ENCODE measurements at regions not wholly inside any gene's neighbourhood (a gene's known extent, or its start where the extent isn't known, plus 50 kb on each side); places are given as distances from the start of the nearest gene placed in this dataset.
"Not testable (repeated sequence)": the region's sequence is repeated elsewhere in the genome, so short reads cannot be mapped to it uniquely, and the experiment has no call there.

GRCh38 chr2:217004656-217005055 is 144.8 kb upstream of the TNP1 start:
- DNase-seq (ENCODE audit: low read depth, low spot score): no peak

GRCh38 chr2:217001740-217002139 is 141.9 kb upstream of the TNP1 start:
- no peak for DNase-seq (ENCODE audit: low read depth, low spot score)

GRCh38 chr2:217000406-217000805 is 140.5 kb upstream of the TNP1 start:
- no peak for DNase-seq (ENCODE audit: low read depth, low spot score)

GRCh38 chr2:216996279-216996845 is 136.5 kb upstream of the TNP1 start:
- DNase-seq (ENCODE audit: low read depth, low spot score): no peak

GRCh38 chr2:216994353-216994854 is 134.5 kb upstream of the TNP1 start:
- no peak for DNase-seq (ENCODE audit: low read depth, low spot score)

- no peak for DNase-seq (ENCODE audit: low read depth, low spot score)
Observed at GRCh38 chr2:216992056-216992675, 132.3 kb upstream of the TNP1 start.

GRCh38 chr2:216991563-216991962 is 131.7 kb upstream of the TNP1 start:
- DNase-seq (ENCODE audit: low read depth, low spot score): no peak

GRCh38 chr2:216989340-216990129 is 129.7 kb upstream of the TNP1 start:
- DNase-seq (ENCODE audit: low read depth, low spot score): no peak

- no peak for DNase-seq (ENCODE audit: low read depth, low spot score)
Observed at GRCh38 chr2:216987252-216987821, 127.5 kb upstream of the TNP1 start.

GRCh38 chr2:216985658-216986141 is 125.8 kb upstream of the TNP1 start:
- DNase-seq (ENCODE audit: low read depth, low spot score): peak; percentile 17

- DNase-seq (ENCODE audit: low read depth, low spot score): no peak
Observed at GRCh38 chr2:216984937-216985336, 125.1 kb upstream of the TNP1 start.

GRCh38 chr2:216981951-216982350 is 122.1 kb upstream of the TNP1 start:
- not testable (repeated sequence) for DNase-seq (ENCODE audit: low read depth, low spot score)

GRCh38 chr2:216980510-216980909 is 120.6 kb upstream of the TNP1 start:
- DNase-seq (ENCODE audit: low read depth, low spot score): not testable (repeated sequence)

- DNase-seq (ENCODE audit: low read depth, low spot score): no peak
Observed at GRCh38 chr2:216974321-216975302, 114.7 kb upstream of the TNP1 start.

GRCh38 chr2:216971593-216971992 is 111.7 kb upstream of the TNP1 start:
- no peak for DNase-seq (ENCODE audit: low read depth, low spot score)

GRCh38 chr2:216970359-216970915 is 110.6 kb upstream of the TNP1 start:
- no peak for DNase-seq (ENCODE audit: low read depth, low spot score)

GRCh38 chr2:216967889-216968288 is 108.0 kb upstream of the TNP1 start:
- DNase-seq (ENCODE audit: low read depth, low spot score): no peak

- DNase-seq (ENCODE audit: low read depth, low spot score): no peak
Observed at GRCh38 chr2:216960671-216961268, 100.9 kb upstream of the TNP1 start.

GRCh38 chr2:216959433-216959832 is 99.6 kb upstream of the TNP1 start:
- DNase-seq (ENCODE audit: low read depth, low spot score): no peak

GRCh38 chr2:216956820-216957493 is 97.1 kb upstream of the TNP1 start:
- DNase-seq (ENCODE audit: low read depth, low spot score): no peak
